Cardiac muscle cell (in vitro differentiated cells and primary cell): ENCODE measurements at regions not wholly inside any gene's neighbourhood (a gene's known extent, or its start where the extent isn't known, plus 50 kb on each side); places are given as distances from the start of the nearest gene placed in this dataset.

Experiments
- DNase-seq, 2 donors: peaks; one replicate each; pipeline versions ENCODE4 v3.0.0 to v3.0.0-alpha.2; 2010 to 2017; ENCODE audit warnings: low read depth in 1 of 2, low spot score in 1 of 2
- H3K27ac ChIP-seq: fragments of 200-600 bp; sonication (generic); 2 replicates; pipeline ENCODE4 v1.5.1; 2016
- H3K27me3 ChIP-seq: fragments of 200-600 bp; sonication (generic); 2 replicates; pipeline ENCODE4 v1.6.0; 2016; ENCODE audit warnings: control low read depth
- H3K36me3 ChIP-seq: fragments of 200-600 bp; sonication (generic); 2 replicates; pipeline ENCODE4 v1.5.1; 2016; ENCODE audit warnings: control low read depth
- H3K4me1 ChIP-seq: fragments of 200-600 bp; sonication (generic); 2 replicates; pipeline ENCODE4 v1.8.1; 2017; ENCODE audit warnings: low read depth, mild to moderate bottlenecking, mixed run types
- H3K4me3 ChIP-seq: fragments of 200-600 bp; sonication (generic); 2 replicates; pipeline ENCODE4 v1.5.1; 2016; ENCODE audit warnings: mild to moderate bottlenecking
- H3K9me3 ChIP-seq: fragments of 200-600 bp; sonication (generic); 2 replicates; pipeline ENCODE4 v1.5.1; 2017; ENCODE audit warnings: low read depth, mild to moderate bottlenecking, control low read depth
- TF ChIP-seq, protein P1 (sequence below): IDR thresholded peaks from 2 replicates; pipeline ENCODE4 v1.5.1; 2012; ENCODE audit warnings: low read depth, mild to moderate bottlenecking, low read length

DNA sequence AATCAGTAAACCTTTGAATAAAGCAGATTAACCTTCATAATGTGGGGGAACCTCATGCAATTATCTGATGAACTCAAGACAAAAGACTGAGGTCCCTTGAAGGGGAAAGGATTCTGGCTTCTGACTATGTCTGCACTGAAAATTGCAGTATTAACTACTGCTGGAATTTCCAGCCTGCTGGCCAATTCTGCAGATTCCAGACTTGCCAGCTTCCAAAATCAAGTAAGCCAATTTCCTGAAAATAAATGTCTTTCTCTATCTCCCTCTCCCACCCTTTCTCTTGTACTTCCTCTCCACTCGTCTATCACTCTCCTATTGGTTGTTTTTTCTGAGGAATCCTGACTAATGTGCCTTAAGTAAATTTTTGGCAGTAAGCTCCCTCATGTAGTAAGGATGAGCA lies 1479.9 kb upstream of the PRR20A start:
- TF ChIP-seq, protein P1, sequence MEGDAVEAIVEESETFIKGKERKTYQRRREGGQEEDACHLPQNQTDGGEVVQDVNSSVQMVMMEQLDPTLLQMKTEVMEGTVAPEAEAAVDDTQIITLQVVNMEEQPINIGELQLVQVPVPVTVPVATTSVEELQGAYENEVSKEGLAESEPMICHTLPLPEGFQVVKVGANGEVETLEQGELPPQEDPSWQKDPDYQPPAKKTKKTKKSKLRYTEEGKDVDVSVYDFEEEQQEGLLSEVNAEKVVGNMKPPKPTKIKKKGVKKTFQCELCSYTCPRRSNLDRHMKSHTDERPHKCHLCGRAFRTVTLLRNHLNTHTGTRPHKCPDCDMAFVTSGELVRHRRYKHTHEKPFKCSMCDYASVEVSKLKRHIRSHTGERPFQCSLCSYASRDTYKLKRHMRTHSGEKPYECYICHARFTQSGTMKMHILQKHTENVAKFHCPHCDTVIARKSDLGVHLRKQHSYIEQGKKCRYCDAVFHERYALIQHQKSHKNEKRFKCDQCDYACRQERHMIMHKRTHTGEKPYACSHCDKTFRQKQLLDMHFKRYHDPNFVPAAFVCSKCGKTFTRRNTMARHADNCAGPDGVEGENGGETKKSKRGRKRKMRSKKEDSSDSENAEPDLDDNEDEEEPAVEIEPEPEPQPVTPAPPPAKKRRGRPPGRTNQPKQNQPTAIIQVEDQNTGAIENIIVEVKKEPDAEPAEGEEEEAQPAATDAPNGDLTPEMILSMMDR: no peak
- no peaks in the 10 kb centered on the region for H3K4me1 ChIP-seq
- no peak overlapping the region for H3K4me3 ChIP-seq
- H3K27ac ChIP-seq: no peak overlapping the region
- H3K36me3 ChIP-seq: no peaks in the 10 kb centered on the region
- H3K27me3 ChIP-seq: no peaks in the 10 kb centered on the region
- H3K9me3 ChIP-seq: no peaks in the 10 kb centered on the region
- DNase-seq: no peak

DNA sequence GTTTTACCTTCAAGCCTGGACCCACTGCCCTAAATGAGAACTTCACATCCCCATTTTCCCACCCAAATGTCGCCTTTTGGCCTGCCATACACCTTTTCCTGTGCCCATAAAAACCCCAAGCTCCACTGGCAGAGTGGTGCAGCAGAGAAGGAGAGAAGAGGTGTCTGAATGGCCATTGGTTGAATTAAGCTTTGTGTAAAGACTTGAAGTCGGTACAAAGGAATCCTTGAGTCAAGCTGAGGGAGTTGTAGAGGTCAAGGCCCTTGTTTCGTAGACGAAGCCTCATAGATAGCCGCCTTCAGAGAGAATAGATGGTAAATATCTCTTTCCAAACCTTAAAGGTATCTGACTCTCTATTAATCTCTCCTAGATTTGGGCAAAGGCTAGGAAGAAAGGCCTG lies 1479.2 kb upstream of the PRR20A start:
- H3K27me3 ChIP-seq: no peaks in the 10 kb centered on the region
- H3K4me3 ChIP-seq: no peak overlapping the region
- H3K27ac ChIP-seq: no peak overlapping the region
- TF ChIP-seq, protein P1: no peak
- DNase-seq: no peak
- no peaks in the 10 kb centered on the region for H3K9me3 ChIP-seq
- H3K4me1 ChIP-seq: no peaks in the 10 kb centered on the region
- no peaks in the 10 kb centered on the region for H3K36me3 ChIP-seq

DNA sequence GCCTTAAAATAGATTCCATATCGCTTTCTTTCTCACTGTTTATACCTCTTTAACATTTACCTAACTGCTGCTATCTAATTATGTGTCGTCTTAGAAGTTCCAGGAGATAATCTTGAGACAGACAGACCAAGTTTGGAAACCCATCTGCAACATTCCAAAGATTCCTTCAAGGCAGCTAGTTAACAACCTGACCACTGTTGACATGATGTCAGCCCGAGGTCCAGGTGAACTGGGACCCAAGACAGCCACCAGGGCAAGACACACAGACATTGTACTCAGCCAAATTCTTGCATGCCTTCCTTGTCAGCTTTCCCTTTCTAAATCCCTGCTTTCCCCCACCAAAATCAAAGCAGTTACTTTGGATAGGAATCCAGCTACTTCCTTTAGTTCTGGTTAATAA lies 1476.5 kb upstream of the PRR20A start:
- Histone ChIP-seq H3K36me3 (no peaks in the 10 kb centered on the region), H3K4me1 (no peaks in the 10 kb centered on the region), H3K27ac (no peak overlapping the region), H3K9me3 (no peaks in the 10 kb centered on the region), H3K27me3 (no peaks in the 10 kb centered on the region), H3K4me3 (no peak overlapping the region)
- no peak for DNase-seq
- TF ChIP-seq, protein P1: no peak

DNA sequence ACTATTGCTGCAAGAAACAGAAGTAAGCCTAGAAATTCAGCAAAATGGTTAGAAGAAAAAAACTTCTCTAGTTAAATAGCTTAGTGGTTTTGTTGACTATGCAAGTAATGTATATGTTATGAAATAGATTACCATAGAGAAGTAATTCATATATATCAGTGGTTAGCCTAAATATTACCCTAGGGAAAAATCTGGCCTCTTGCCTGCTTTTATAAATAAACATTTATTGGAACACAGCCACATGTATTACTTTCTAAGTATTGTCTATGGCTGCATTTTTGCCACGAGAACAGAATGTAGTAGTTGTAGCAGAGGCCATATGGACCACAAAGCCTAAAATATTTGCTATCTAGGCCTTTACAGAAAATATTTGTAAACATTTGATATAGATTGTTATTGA lies 1471.7 kb upstream of the PRR20A start:
- Histone ChIP-seq H3K9me3 (no peaks in the 10 kb centered on the region), H3K36me3 (no peaks in the 10 kb centered on the region), H3K4me3 (no peak overlapping the region), H3K27ac (no peak overlapping the region), H3K27me3 (no peaks in the 10 kb centered on the region), H3K4me1 (no peaks in the 10 kb centered on the region)
- DNase-seq: no peak
- TF ChIP-seq, protein P1: no peak

DNA sequence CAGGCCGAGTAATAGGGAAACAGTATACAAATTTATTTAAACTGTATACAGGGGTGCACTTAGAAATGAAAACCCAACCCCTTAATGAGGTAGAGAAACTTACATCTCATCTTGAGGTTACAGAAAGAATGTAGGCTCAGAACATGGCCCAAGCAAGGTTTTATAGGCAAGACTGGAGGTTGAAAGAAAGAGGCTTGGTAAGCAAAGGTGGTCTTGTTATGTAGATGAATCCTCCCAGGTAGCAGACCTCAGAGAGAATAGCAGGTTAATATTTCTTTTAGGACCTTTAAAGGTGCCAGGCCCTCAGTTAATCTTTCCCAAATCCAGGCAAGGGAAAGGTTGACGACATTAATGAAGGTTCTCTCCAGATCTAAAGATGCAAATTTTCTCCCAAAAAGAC lies 1466.8 kb upstream of the PRR20A start:
- DNase-seq: no peak
- Histone ChIP-seq H3K27ac (no peak overlapping the region), H3K36me3 (no peaks in the 10 kb centered on the region), H3K27me3 (no peaks in the 10 kb centered on the region), H3K4me1 (no peaks in the 10 kb centered on the region), H3K9me3 (no peaks in the 10 kb centered on the region), H3K4me3 (no peak overlapping the region)
- TF ChIP-seq, protein P1: no peak

DNA sequence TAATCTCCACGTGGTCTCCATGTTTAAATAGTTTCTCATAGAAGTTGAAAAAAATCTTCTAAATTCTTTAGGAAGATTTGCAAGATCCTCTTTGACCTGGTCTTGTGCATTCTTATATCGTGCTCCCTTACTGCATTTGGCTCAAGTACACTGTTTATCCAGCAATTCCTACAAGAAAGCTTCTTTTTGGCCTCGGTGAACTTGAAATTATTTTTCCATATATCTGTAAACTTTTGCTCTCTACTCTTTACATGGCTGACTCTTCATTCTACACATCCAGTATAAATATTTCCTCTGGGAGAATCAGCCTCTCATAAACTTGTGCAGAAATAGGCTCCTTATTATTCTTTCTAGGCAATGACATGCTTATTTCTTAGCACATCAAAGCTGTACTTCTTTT lies 1457.9 kb upstream of the PRR20A start:
- no peak for DNase-seq
- Histone ChIP-seq H3K4me1 (no peaks in the 10 kb centered on the region), H3K4me3 (no peak overlapping the region), H3K36me3 (no peaks in the 10 kb centered on the region), H3K27ac (no peak overlapping the region), H3K27me3 (no peaks in the 10 kb centered on the region), H3K9me3 (no peaks in the 10 kb centered on the region)
- TF ChIP-seq, protein P1: no peak
